ENCODE measurements at regions not wholly inside any gene's neighbourhood (a gene's known extent, or its start where the extent isn't known, plus 50 kb on each side); places are given as distances from the start of the nearest gene placed in this dataset.

- no peak for TF ChIP-seq CTCF (conservative IDR thresholded peaks at IDR 0.05)
- TF ChIP-seq ZFX (IDR thresholded peaks at IDR 0.05): no peak
Measured at GRCh38 chr2:12935222-12935621, 218.5 kb downstream of the TRIB2 start.

Data from C4-2B (cell line).